Mucosa of descending colon (tissue), 3 donors: ENCODE measurements at regions not wholly inside any gene's neighbourhood (a gene's known extent, or its start where the extent isn't known, plus 50 kb on each side); places are given as distances from the start of the nearest gene placed in this dataset.
A peak's percentile ranks its signal among the peaks of the same experiment; 100 is the strongest.

Experiments
- ATAC-seq: fragments of 200-7000 bp; cut with Tn5 transposase; one replicate; pipeline ENCODE4 v1.9.1; 2020; ENCODE audit warnings: mild to moderate bottlenecking, moderate library complexity
- DNase-seq, 3 donors: peaks; one replicate each; pipeline ENCODE4 v3.0.0-alpha.2; 2020
- H3K36me3 ChIP-seq: fragments of 200-600 bp; one replicate; pipeline ENCODE4 v1.8.0; 2021; ENCODE audit warnings: low read depth, mild to moderate bottlenecking
- H3K4me1 ChIP-seq: fragments of 200-600 bp; one replicate; pipeline ENCODE4 v1.8.0; 2021; ENCODE audit warnings: low read depth, mild to moderate bottlenecking
- H3K4me3 ChIP-seq: fragments of 200-600 bp; one replicate; pipeline ENCODE4 v1.8.0; 2021; ENCODE audit warnings: mild to moderate bottlenecking
- H3K9me3 ChIP-seq: fragments of 200-600 bp; one replicate; pipeline ENCODE4 v1.8.0; 2021; ENCODE audit warnings: mild to moderate bottlenecking
- CTCF ChIP-seq: fragments of 200-600 bp; IDR thresholded peaks from one replicate; pipeline ENCODE4 v1.8.0; 2022; ENCODE audit warnings: antibody characterized with exemption, mild to moderate bottlenecking
- intact Hi-C, 2 donors: fragments of 100-400 bp; cut with DNase I in 1 of 2; cut with micrococcal nuclease in 1 of 2; formaldehyde crosslinking; loops; one replicate each; pipeline versions ENCODE4 v1.11.0 to v1.11.1; 2022; cut with DNase I, micrococcal nuclease
- donor health status: DM: no; HTN: no; CAD: no; lungs with moderate emphysema.
- donor health status: DM: no; HTN: no; CAD: no.
- donor health status: DM: no; HTN: yes; CAD: no.

GRCh38 chr9:115204904-115205453, 87.0 kb upstream of the TNC start:
- Histone ChIP-seq H3K36me3 (no peaks in the 10 kb centered on the region), H3K9me3 (no peaks in the 10 kb centered on the region), H3K4me1 (no peaks in the 10 kb centered on the region), H3K4me3 (no peak overlapping the region)
- TF ChIP-seq CTCF = no peak
- ATAC-seq (no peak), DNase-seq (no peak)
- intact Hi-C loops = loop anchor here in 1 of 2 donors (10.0 kb wide), 1 partner anchor 160 kb away; no protein-coding TSS in a partner anchor

- ATAC-seq (no peak), DNase-seq (no peak)
- intact Hi-C loops = loop anchor here in 1 of 2 donors (10.0 kb wide), 1 partner anchor 162 kb away; no protein-coding TSS in a partner anchor
- Histone ChIP-seq H3K36me3 (no peaks in the 10 kb centered on the region), H3K4me1 (no peaks in the 10 kb centered on the region), H3K9me3 (no peaks in the 10 kb centered on the region), H3K4me3 (no peak overlapping the region)
- TF ChIP-seq CTCF = no peak
Observed at GRCh38 chr9:115207003-115207836, 89.3 kb upstream of the TNC start.

GRCh38 chr9:115208501-115208900, 90.5 kb upstream of the TNC start:
- no peak overlapping the region for H3K4me3 ChIP-seq
- no peak for DNase-seq
- no peaks in the 10 kb centered on the region for H3K9me3 ChIP-seq
- no peaks in the 10 kb centered on the region for H3K36me3 ChIP-seq
- ATAC-seq = no peak
- H3K4me1 ChIP-seq = no peaks in the 10 kb centered on the region
- no peak for TF ChIP-seq CTCF
- intact Hi-C loops = loop anchor here in 1 of 2 donors (10.0 kb wide), 1 partner anchor 164 kb away; no protein-coding TSS in a partner anchor

GRCh38 chr9:115209601-115210306, 91.8 kb upstream of the TNC start:
- DNase-seq (no peak), ATAC-seq (peak; percentile 23)
- no peak for TF ChIP-seq CTCF
- H3K4me3 ChIP-seq = no peak overlapping the region
- no peaks in the 10 kb centered on the region for H3K9me3 ChIP-seq
- H3K4me1 ChIP-seq = no peaks in the 10 kb centered on the region
- H3K36me3 ChIP-seq = no peaks in the 10 kb centered on the region
- intact Hi-C loops = loop anchor here in 1 of 2 donors (10.0 kb wide), 1 partner anchor 165 kb away; no protein-coding TSS in a partner anchor

GRCh38 chr9:115210699-115211098, 92.7 kb upstream of the TNC start:
- Histone ChIP-seq H3K4me3 (no peak overlapping the region), H3K9me3 (no peaks in the 10 kb centered on the region), H3K4me1 (no peaks in the 10 kb centered on the region), H3K36me3 (no peaks in the 10 kb centered on the region)
- no peak for ATAC-seq
- intact Hi-C loops = no loop called here
- no peak for DNase-seq
- TF ChIP-seq CTCF = no peak
